ACHN (cell line): ENCODE measurements at regions not wholly inside any gene's neighbourhood (a gene's known extent, or its start where the extent isn't known, plus 50 kb on each side); places are given as distances from the start of the nearest gene placed in this dataset.

Source experiments
- DNase-seq: peaks from one replicate; pipeline ENCODE4 v3.0.0-alpha.2; 2015
- in situ Hi-C: cut with HindIII; loops from 2 replicates; pipeline ENCODE4 v1.10.0; 2017; ENCODE audit warnings: low sequenced_read_pairs, low pct_ligation_motif_present, low pct_unique_long_range_greater_than_20kb

- DNase-seq = no peak
- in situ Hi-C loops = no loop called here
Measured at GRCh38 chr13:58876473-58876872, 1244.9 kb downstream of the PCDH17 start.

GRCh38 chr13:58879114-58879513, 1247.6 kb downstream of the PCDH17 start:
- in situ Hi-C loops = no loop called here

GRCh38 chr13:58882516-58882915, 1251.0 kb downstream of the PCDH17 start:
- in situ Hi-C loops = no loop called here
- DNase-seq = no peak

More at GRCh38 chr13:58879114-58879513, 1247.6 kb downstream of the PCDH17 start:
- DNase-seq = no peak

GRCh38 chr13:58883405-58883804, 1251.9 kb downstream of the PCDH17 start:
- no peak for DNase-seq
- in situ Hi-C loops = no loop called here

GRCh38 chr13:58884353-58885209, 1253.0 kb downstream of the PCDH17 start:
- DNase-seq = no peak
- in situ Hi-C loops = no loop called here

- DNase-seq = no peak
- in situ Hi-C loops = no loop called here
Measured at GRCh38 chr13:58889474-58889873, 1257.9 kb downstream of the PCDH17 start.

GRCh38 chr13:58893396-58893795, 1261.9 kb downstream of the PCDH17 start:
- in situ Hi-C loops = no loop called here
- no peak for DNase-seq

- in situ Hi-C loops = no loop called here
- no peak for DNase-seq
Measured at GRCh38 chr13:58906329-58907007, 1257.3 kb downstream of the DIAPH3 start.

GRCh38 chr13:58907347-58907746, 1256.4 kb downstream of the DIAPH3 start:
- DNase-seq = no peak
- in situ Hi-C loops = no loop called here

GRCh38 chr13:58908019-58908679, 1255.6 kb downstream of the DIAPH3 start:
- no peak for DNase-seq
- in situ Hi-C loops = no loop called here

- in situ Hi-C loops = no loop called here
- DNase-seq = no peak
Measured at GRCh38 chr13:58919551-58919950, 1244.2 kb downstream of the DIAPH3 start.

- in situ Hi-C loops = no loop called here
- no peak for DNase-seq
Measured at GRCh38 chr13:58921129-58921528, 1242.6 kb downstream of the DIAPH3 start.

GRCh38 chr13:58926858-58927257, 1236.9 kb downstream of the DIAPH3 start:
- in situ Hi-C loops = no loop called here
- DNase-seq = no peak

- in situ Hi-C loops = no loop called here
- DNase-seq = no peak
Measured at GRCh38 chr13:58933475-58933874, 1230.3 kb downstream of the DIAPH3 start.

GRCh38 chr13:58935689-58936088, 1228.0 kb downstream of the DIAPH3 start:
- DNase-seq = no peak
- in situ Hi-C loops = no loop called here

GRCh38 chr13:58946274-58946673, 1217.5 kb downstream of the DIAPH3 start:
- in situ Hi-C loops = no loop called here
- DNase-seq = no peak

- in situ Hi-C loops = no loop called here
- DNase-seq = no peak
Measured at GRCh38 chr13:58949646-58950045, 1214.1 kb downstream of the DIAPH3 start.

GRCh38 chr13:58950911-58951310, 1212.8 kb downstream of the DIAPH3 start:
- in situ Hi-C loops = no loop called here
- no peak for DNase-seq

GRCh38 chr13:58953638-58954037, 1210.1 kb downstream of the DIAPH3 start:
- in situ Hi-C loops = no loop called here
- DNase-seq = no peak
